ACC112 (cell line): ENCODE measurements at regions not wholly inside any gene's neighbourhood (a gene's known extent, or its start where the extent isn't known, plus 50 kb on each side); places are given as distances from the start of the nearest gene placed in this dataset.
"Not testable (repeated sequence)": the region's sequence is repeated elsewhere in the genome, so short reads cannot be mapped to it uniquely, and the experiment has no call there.

Experiments
- H2AFZ ChIP-seq: fragments of 200-600 bp; sonication (generic); one replicate; pipeline ENCODE4 v1.6.0; 2017; ENCODE audit warnings: antibody characterized with exemption, low read length; ENCODE audit not compliant: unreplicated experiment
- H3K27ac ChIP-seq: fragments of 200-600 bp; sonication (generic); 2 replicates; pipeline ENCODE4 v1.5.1; 2014; ENCODE audit warnings: low read depth, mild to moderate bottlenecking, antibody characterized with exemption, low read length, moderate library complexity
- H3K27me3 ChIP-seq: fragments of 200-600 bp; sonication (generic); 2 replicates; pipeline ENCODE4 v1.6.1; 2014; ENCODE audit warnings: mild to moderate bottlenecking, antibody characterized with exemption, low read length, moderate library complexity, mixed read lengths; ENCODE audit not compliant: insufficient read depth
- H3K36me3 ChIP-seq: fragments of 200-600 bp; sonication (generic); 2 replicates; pipeline ENCODE4 v1.6.1; 2016; ENCODE audit warnings: mild to moderate bottlenecking, antibody characterized with exemption, low read length, moderate library complexity, mixed read lengths; ENCODE audit not compliant: insufficient read depth
- H3K4me1 ChIP-seq: fragments of 200-600 bp; sonication (generic); one replicate; pipeline ENCODE4 v1.6.1; 2016; ENCODE audit warnings: low read length, mixed read lengths; ENCODE audit not compliant: insufficient read depth, unreplicated experiment, control insufficient read depth
- H3K4me3 ChIP-seq: fragments of 200-600 bp; sonication (generic); 2 replicates; pipeline ENCODE4 v1.5.1; 2014; ENCODE audit warnings: mild to moderate bottlenecking, low read depth, low read length
- H3K79me2 ChIP-seq: fragments of 200-600 bp; sonication (generic); one replicate; pipeline ENCODE4 v1.6.0; 2016; ENCODE audit warnings: low read length; ENCODE audit not compliant: control insufficient read depth, unreplicated experiment, insufficient read depth

DNA sequence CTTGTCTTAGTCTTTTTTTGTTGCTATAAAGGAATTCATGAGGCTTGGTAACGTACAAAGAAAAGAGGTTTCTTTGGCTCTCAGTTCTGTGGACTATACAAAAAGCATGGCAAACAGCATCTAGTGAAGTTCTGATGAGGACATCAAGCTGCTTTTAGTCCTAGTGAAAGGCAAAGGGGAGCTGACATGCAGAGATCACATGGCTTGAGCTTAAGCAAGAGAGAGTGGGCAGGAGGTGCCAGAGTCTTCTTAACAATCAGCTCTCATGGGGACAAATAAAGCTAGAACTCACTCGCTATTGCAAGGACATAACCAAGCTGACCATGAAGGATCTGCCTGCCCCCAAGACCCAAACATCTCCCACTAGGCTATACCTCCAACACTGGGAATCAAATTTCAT lies 1063.1 kb downstream of the PCDH7 start:
- H3K4me1 ChIP-seq: no peaks in the 10 kb centered on the region
- H3K27me3 ChIP-seq: 0 out of 2 replicates have a peak, but pooled peaks cover under 1% of the 10 kb centered on the region
- no peak overlapping the region for H2AFZ ChIP-seq
- no peaks in the 10 kb centered on the region for H3K79me2 ChIP-seq
- H3K27ac ChIP-seq: no peak overlapping the region
- H3K36me3 ChIP-seq: no peaks in the 10 kb centered on the region
- no peak overlapping the region for H3K4me3 ChIP-seq

DNA sequence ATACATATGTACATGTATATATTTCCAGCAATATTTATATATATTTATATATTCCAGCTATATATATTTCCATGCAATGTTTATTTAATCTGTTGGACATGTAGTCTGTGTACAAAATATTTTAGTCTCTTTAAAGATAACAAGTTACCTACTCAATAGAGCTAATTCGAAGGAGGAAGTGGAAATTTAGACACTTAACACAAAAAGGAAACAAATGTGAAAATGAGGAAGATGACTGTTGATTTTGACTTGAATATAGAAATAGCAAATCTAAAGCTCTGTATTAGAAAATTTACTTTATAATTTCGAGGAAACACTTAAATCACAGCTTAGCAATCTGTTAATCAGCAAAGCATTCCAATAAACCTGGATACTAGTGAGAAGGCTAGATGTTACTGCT lies 1064.4 kb downstream of the PCDH7 start:
- H3K27me3 ChIP-seq: no peaks in the 10 kb centered on the region

DNA sequence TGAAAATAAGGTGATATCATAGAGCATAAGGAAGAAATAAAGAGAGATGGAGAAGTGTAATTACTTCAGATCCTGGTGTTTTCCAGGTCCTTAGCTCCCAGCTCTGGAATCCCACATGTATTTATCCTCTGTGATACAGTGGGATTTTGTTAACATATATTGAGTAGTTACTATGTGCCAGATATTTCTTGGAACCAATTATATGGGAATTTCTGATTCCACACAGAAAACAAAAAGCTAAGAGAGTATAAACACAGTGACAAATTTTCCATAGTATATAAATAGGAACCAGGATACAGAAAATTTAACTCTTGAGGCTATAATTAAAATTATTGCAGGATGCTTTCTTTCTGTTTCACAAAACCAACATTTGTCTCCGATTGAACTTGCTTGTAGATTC lies 1067.5 kb downstream of the PCDH7 start:
- H3K4me1 ChIP-seq: no peaks in the 10 kb centered on the region
- H3K79me2 ChIP-seq: no peaks in the 10 kb centered on the region
- peaks cover 3% of the 10 kb centered on the region; the same call in 1 of the 2 replicates for H3K27me3 ChIP-seq
- H2AFZ ChIP-seq: no peak overlapping the region
- no peak overlapping the region for H3K4me3 ChIP-seq
- H3K27ac ChIP-seq: no peak overlapping the region
- H3K36me3 ChIP-seq: no peaks in the 10 kb centered on the region

More for the DNA sequence above, 1064.4 kb downstream of the PCDH7 start:
- H3K4me3 ChIP-seq: no peak overlapping the region
- H3K79me2 ChIP-seq: no peaks in the 10 kb centered on the region
- no peaks in the 10 kb centered on the region for H3K4me1 ChIP-seq
- no peaks in the 10 kb centered on the region for H3K36me3 ChIP-seq
- no peak overlapping the region for H3K27ac ChIP-seq
- H2AFZ ChIP-seq: no peak overlapping the region

DNA sequence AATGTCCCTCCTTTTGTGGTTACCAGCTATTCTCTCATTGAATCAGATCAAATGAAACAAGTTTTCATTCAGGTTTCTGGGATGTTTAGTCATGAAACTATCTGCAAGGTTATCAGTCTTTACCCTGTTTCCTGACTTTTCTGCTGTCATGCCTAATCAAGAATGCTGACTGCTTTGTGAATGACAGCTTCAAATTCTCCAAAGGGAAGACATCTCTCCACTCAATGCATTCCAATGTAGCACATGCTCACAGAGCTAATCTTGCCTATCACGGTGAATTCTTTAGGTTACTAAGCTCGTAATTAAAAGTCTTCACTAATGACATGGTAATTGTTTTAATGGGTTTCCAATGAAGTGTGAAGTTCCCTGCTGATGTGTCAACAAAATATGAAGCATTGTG lies 1068.5 kb downstream of the PCDH7 start:
- no peaks in the 10 kb centered on the region for H3K79me2 ChIP-seq

DNA sequence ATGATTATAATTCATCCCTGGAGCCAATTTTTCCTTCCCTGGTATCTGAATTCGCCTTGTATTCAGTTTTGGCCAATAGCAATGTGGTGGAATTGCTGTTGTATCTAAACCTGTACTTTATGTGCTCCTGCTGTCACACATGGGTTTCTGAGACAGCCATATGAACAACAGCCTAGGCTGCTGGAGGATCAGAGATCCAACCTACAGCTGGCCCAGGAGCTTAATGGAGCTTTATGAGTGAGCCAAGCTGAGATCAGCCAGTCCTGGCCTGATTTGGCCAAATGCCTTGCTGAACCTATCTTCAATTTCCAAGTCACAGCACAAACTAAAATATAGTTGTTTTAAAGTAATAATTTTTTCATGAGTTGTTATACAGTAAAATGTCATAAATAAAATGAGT lies 1071.5 kb downstream of the PCDH7 start:
- Histone ChIP-seq H3K79me2 (no peaks in the 10 kb centered on the region), H2AFZ (no peak overlapping the region), H3K4me1 (no peaks in the 10 kb centered on the region), H3K36me3 (no peaks in the 10 kb centered on the region), H3K4me3 (no peak overlapping the region), H3K27me3 (peaks cover 3% of the 10 kb centered on the region; the same call in 1 of the 2 replicates), H3K27ac (no peak overlapping the region)

More for the DNA sequence above, 1068.5 kb downstream of the PCDH7 start:
- H3K4me3 ChIP-seq: no peak overlapping the region
- peaks cover 3% of the 10 kb centered on the region; the same call in 1 of the 2 replicates for H3K27me3 ChIP-seq
- no peak overlapping the region for H3K27ac ChIP-seq
- no peaks in the 10 kb centered on the region for H3K4me1 ChIP-seq
- no peaks in the 10 kb centered on the region for H3K36me3 ChIP-seq
- H2AFZ ChIP-seq: no peak overlapping the region

DNA sequence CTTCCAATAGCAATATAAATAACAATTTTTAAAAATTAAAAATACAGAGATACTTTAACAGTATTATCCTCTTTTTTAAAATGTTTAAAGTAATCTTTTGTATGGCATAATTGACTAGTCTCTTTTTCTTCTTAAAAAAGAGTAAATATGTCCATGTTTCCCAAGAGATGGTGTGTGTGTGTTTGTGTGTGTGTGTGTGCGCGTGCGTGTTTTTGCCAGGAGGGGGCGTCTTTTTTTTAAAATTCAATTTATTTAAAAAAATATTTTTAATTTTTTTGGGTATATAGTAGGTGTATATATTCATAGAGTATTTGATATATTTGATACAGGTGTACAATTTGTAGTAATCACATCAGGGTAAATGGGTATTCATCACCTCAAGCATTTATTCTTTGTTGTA lies 1073.7 kb downstream of the PCDH7 start:
- Histone ChIP-seq H3K36me3 (no peaks in the 10 kb centered on the region), H3K27ac (no peak overlapping the region), H3K27me3 (peaks cover 3% of the 10 kb centered on the region; the same call in 1 of the 2 replicates), H2AFZ (no peak overlapping the region), H3K79me2 (no peaks in the 10 kb centered on the region), H3K4me1 (no peaks in the 10 kb centered on the region), H3K4me3 (no peak overlapping the region)

DNA sequence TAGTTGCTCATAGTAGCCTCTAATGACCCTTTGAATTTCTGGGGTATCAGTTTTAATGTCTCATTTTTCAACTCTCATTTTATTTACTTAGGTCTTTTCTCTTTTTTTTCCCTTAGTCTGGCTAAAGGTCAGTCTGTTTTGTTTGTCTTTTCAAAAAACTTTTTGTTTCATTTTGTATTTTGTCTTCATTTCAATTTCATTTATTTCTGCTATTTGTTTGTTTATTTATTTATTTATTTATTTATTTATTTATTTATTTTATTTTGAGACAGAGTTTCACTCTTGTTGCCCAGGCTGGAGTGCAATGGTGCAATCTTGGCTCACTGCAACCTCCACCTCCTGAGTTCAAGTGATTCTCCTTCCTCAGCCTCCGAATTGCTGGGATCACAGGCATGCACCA lies 1076.9 kb downstream of the PCDH7 start:
- not testable (repeated sequence) for H3K27ac ChIP-seq, H3K4me3 ChIP-seq, H3K79me2 ChIP-seq

DNA sequence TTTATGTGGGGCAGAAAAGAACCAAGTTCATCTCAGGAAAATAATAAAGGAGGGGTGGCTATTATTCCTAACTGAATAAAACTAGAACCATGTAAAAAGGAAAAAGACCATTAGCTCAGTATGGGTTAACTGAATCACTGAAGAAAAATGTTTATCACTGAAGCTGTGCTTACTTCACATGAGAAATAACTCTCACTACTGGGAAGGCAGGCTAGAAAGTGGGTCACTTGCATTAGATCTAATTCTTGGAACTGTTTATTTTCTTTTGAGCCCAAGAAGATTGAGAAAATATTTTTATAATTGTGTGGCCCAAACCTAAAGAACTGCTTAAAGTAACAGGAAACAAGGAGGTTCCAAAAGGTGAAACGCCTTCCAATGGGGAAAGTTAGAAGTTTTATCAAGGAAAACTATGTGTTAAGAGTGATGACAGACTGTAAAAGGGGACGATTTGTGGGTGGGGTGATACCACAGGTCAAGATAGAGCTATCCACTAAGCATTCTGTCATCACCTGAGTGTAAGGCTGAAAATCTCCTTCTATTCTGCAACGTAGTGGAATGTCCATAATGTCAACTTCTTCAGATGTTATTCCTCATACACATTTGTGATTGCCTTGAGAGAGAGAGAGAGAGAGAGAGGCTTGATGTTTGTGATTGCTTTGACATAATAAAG lies 1083.5 kb downstream of the PCDH7 start:
- Histone ChIP-seq H2AFZ (no peak overlapping the region), H3K4me3 (no peak overlapping the region), H3K4me1 (no peaks in the 10 kb centered on the region), H3K79me2 (no peaks in the 10 kb centered on the region), H3K36me3 (no peaks in the 10 kb centered on the region), H3K27ac (no peak overlapping the region), H3K27me3 (no peaks in the 10 kb centered on the region)

More for the DNA sequence above, 1076.9 kb downstream of the PCDH7 start:
- not testable (repeated sequence) for H3K4me1 ChIP-seq, H3K36me3 ChIP-seq, H3K27me3 ChIP-seq, H2AFZ ChIP-seq

DNA sequence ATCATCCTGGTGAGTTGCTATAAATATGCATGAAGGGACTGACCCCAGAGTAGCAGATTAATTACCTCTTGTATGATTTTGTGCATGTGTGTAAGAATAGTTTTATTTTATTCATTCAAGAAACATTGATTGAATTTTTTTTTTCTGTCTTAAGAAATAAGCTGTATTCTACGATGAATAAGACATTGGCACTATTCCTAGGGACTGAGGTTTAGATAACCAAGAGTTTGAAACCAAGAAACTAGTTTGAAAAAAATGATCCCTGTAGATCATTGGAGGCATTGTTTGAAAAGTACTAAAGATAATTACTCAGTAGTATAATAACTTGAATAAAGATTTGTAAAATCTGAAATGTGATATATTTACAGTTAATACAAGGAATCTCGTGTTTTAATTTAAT lies 1086.9 kb downstream of the PCDH7 start:
- Histone ChIP-seq H3K27me3 (no peaks in the 10 kb centered on the region), H3K4me1 (no peaks in the 10 kb centered on the region), H3K36me3 (no peaks in the 10 kb centered on the region), H3K79me2 (no peaks in the 10 kb centered on the region), H2AFZ (no peak overlapping the region), H3K27ac (no peak overlapping the region), H3K4me3 (no peak overlapping the region)

DNA sequence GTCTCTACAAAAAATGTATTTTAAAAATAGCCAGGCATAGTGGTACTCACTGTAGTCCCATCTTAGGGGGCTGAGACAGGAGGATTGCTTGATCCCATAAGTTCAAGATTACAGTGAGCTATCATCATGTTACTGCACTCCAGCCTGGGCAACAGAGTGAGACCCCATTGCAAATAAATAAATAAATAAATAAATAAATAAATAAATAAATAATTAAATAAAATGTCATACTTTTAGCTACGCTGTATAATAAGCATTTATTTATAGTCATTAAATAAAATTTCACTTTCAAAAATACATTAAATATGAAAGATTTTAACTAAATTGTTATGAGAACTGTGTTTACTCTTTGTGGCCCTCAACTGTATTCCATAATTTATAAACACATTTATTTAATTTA lies 1124.2 kb downstream of the PCDH7 start:
- H3K4me1 ChIP-seq: no peaks in the 10 kb centered on the region
- no peaks in the 10 kb centered on the region for H3K27me3 ChIP-seq
- H3K4me3 ChIP-seq: no peak overlapping the region
- no peaks in the 10 kb centered on the region for H3K36me3 ChIP-seq
- H3K27ac ChIP-seq: no peak overlapping the region
- H3K79me2 ChIP-seq: no peaks in the 10 kb centered on the region
- no peak overlapping the region for H2AFZ ChIP-seq

DNA sequence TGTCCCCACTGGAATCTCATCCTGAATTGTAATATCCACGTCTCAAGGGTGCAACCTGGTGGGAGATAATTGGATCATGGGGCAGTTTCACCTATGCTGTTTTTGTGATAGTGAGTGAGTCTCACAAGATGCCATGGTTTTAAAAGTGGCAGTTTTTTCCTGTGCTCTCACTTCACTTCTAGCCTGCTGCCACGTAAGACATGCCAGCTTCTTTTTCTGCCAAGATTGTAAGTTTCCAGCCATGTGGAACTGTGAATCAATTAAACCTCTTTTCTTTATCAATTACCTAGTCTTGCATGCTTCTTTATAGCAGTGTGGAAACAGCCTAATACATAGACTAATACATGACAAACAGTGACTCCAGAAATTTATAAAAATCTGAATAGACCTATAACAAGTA lies 1131.8 kb downstream of the PCDH7 start:
- H2AFZ ChIP-seq: no peak overlapping the region
- no peak overlapping the region for H3K4me3 ChIP-seq
- H3K27me3 ChIP-seq: no peaks in the 10 kb centered on the region
- H3K36me3 ChIP-seq: no peaks in the 10 kb centered on the region
- H3K79me2 ChIP-seq: no peaks in the 10 kb centered on the region
- H3K27ac ChIP-seq: no peak overlapping the region
- H3K4me1 ChIP-seq: no peaks in the 10 kb centered on the region
